ENCODE measurements at regions not wholly inside any gene's neighbourhood (a gene's known extent, or its start where the extent isn't known, plus 50 kb on each side); places are given as distances from the start of the nearest gene placed in this dataset.

- no peaks in the 10 kb centered on the region for H3K27me3 ChIP-seq (replicated peaks in 2 of 5; ENCODE audit: control insufficient read depth in 4 of 5, insufficient read depth in 5 of 5, low read length in 4 of 5)
- H3K27ac ChIP-seq (ENCODE audit: insufficient read depth in 1 of 2, low read depth in 1 of 2, low read length in 2 of 2, poor library complexity in 1 of 2, severe bottlenecking in 2 of 2): no peak overlapping the region
- DNase-seq: no peak
- no peak overlapping the region for H3K4me3 ChIP-seq (ENCODE audit: control insufficient read depth in 1 of 7, extremely low read depth in 1 of 7, insufficient read depth in 4 of 7, low read depth in 2 of 7, low read length in 6 of 7)
- POLR2A ChIA-PET: no interaction called here
- CTCF ChIA-PET: no interaction called here
- H3K36me3 ChIP-seq (ENCODE audit: control insufficient read depth in 4 of 4, insufficient read depth in 4 of 4, low read length in 3 of 4): no peaks in the 10 kb centered on the region
- 89% methylated on average over 3 of the region's 4 CpGs for WGBS (ENCODE audit: insufficient coverage)
- H3K9me3 ChIP-seq (ENCODE audit: control extremely low read depth in 1 of 5, control insufficient read depth in 4 of 5, insufficient read depth in 2 of 5, low read depth in 1 of 5, low read length in 4 of 5): no peaks in the 10 kb centered on the region
- H3K4me1 ChIP-seq (ENCODE audit: control extremely low read depth in 1 of 4, control insufficient read depth in 4 of 4, insufficient read depth in 4 of 4, low read length in 3 of 4): peaks cover 0 to 3% (median 0%) of the 10 kb centered on the region in 4 experiments
Measured at GRCh38 chr2:45275242-45275805, 266.1 kb upstream of the SIX2 start.

GRCh38 chr2:45274250-45274926 lies 265.1 kb upstream of the SIX2 start:
- Histone ChIP-seq H3K4me3 (ENCODE audit: control insufficient read depth in 1 of 7, extremely low read depth in 1 of 7, insufficient read depth in 4 of 7, low read depth in 2 of 7, low read length in 6 of 7) (no peak overlapping the region), H3K4me1 (ENCODE audit: control extremely low read depth in 1 of 4, control insufficient read depth in 4 of 4, insufficient read depth in 4 of 4, low read length in 3 of 4) (peaks cover 0 to 3% (median 0%) of the 10 kb centered on the region in 4 experiments), H3K36me3 (ENCODE audit: control insufficient read depth in 4 of 4, insufficient read depth in 4 of 4, low read length in 3 of 4) (no peaks in the 10 kb centered on the region), H3K9me3 (ENCODE audit: control extremely low read depth in 1 of 5, control insufficient read depth in 4 of 5, insufficient read depth in 2 of 5, low read depth in 1 of 5, low read length in 4 of 5) (no peaks in the 10 kb centered on the region), H3K27me3 (replicated peaks in 2 of 5; ENCODE audit: control insufficient read depth in 4 of 5, insufficient read depth in 5 of 5, low read length in 4 of 5) (no peaks in the 10 kb centered on the region), H3K27ac (ENCODE audit: insufficient read depth in 1 of 2, low read depth in 1 of 2, low read length in 2 of 2, poor library complexity in 1 of 2, severe bottlenecking in 2 of 2) (no peak overlapping the region)
- WGBS (ENCODE audit: insufficient coverage): 98% methylated on average over 8 of the region's 8 CpGs
- POLR2A ChIA-PET: no interaction called here
- CTCF ChIA-PET: interaction anchor here (1.1 kb wide), 1 partner anchor 11 kb away, joined by 3 read pairs; no protein-coding TSS in a partner anchor
- no peak for DNase-seq

- ChIA-PET CTCF (interaction anchor here (1.1 kb wide), 1 partner anchor 10 kb away, joined by 3 read pairs; no protein-coding TSS in a partner anchor), POLR2A (no interaction called here)
- no peaks in the 10 kb centered on the region for H3K27me3 ChIP-seq (replicated peaks in 2 of 5; ENCODE audit: control insufficient read depth in 4 of 5, insufficient read depth in 5 of 5, low read length in 4 of 5)
- WGBS (ENCODE audit: insufficient coverage): 100% methylated on average over 1 of the region's 3 CpGs
- no peak overlapping the region for H3K4me3 ChIP-seq (ENCODE audit: control insufficient read depth in 1 of 7, extremely low read depth in 1 of 7, insufficient read depth in 4 of 7, low read depth in 2 of 7, low read length in 6 of 7)
- no peaks in the 10 kb centered on the region for H3K9me3 ChIP-seq (ENCODE audit: control extremely low read depth in 1 of 5, control insufficient read depth in 4 of 5, insufficient read depth in 2 of 5, low read depth in 1 of 5, low read length in 4 of 5)
- no peak overlapping the region for H3K27ac ChIP-seq (ENCODE audit: insufficient read depth in 1 of 2, low read depth in 1 of 2, low read length in 2 of 2, poor library complexity in 1 of 2, severe bottlenecking in 2 of 2)
- DNase-seq: no peak
- peaks cover 0 to 3% (median 0%) of the 10 kb centered on the region in 4 experiments for H3K4me1 ChIP-seq (ENCODE audit: control extremely low read depth in 1 of 4, control insufficient read depth in 4 of 4, insufficient read depth in 4 of 4, low read length in 3 of 4)
- H3K36me3 ChIP-seq (ENCODE audit: control insufficient read depth in 4 of 4, insufficient read depth in 4 of 4, low read length in 3 of 4): no peaks in the 10 kb centered on the region
Measured at GRCh38 chr2:45273412-45274249, 264.4 kb upstream of the SIX2 start.

- Histone ChIP-seq H3K4me1 (ENCODE audit: control extremely low read depth in 1 of 4, control insufficient read depth in 4 of 4, insufficient read depth in 4 of 4, low read length in 3 of 4) (peaks cover 0 to 3% (median 0%) of the 10 kb centered on the region in 4 experiments), H3K9me3 (ENCODE audit: control extremely low read depth in 1 of 5, control insufficient read depth in 4 of 5, insufficient read depth in 2 of 5, low read depth in 1 of 5, low read length in 4 of 5) (no peaks in the 10 kb centered on the region), H3K36me3 (ENCODE audit: control insufficient read depth in 4 of 4, insufficient read depth in 4 of 4, low read length in 3 of 4) (no peaks in the 10 kb centered on the region), H3K4me3 (ENCODE audit: control insufficient read depth in 1 of 7, extremely low read depth in 1 of 7, insufficient read depth in 4 of 7, low read depth in 2 of 7, low read length in 6 of 7) (no peak overlapping the region), H3K27ac (ENCODE audit: insufficient read depth in 1 of 2, low read depth in 1 of 2, low read length in 2 of 2, poor library complexity in 1 of 2, severe bottlenecking in 2 of 2) (no peak overlapping the region), H3K27me3 (replicated peaks in 2 of 5; ENCODE audit: control insufficient read depth in 4 of 5, insufficient read depth in 5 of 5, low read length in 4 of 5) (no peaks in the 10 kb centered on the region)
- 100% methylated on average over 1 of the region's 2 CpGs for WGBS (ENCODE audit: insufficient coverage)
- CTCF ChIA-PET: no interaction called here
- POLR2A ChIA-PET: no interaction called here
- DNase-seq: no peak
Measured at GRCh38 chr2:45272549-45273265, 263.5 kb upstream of the SIX2 start.

GRCh38 chr2:45269149-45269793 lies 260.0 kb upstream of the SIX2 start:
- CTCF ChIA-PET: no interaction called here

GRCh38 chr2:45268631-45269030 lies 259.4 kb upstream of the SIX2 start:
- WGBS (ENCODE audit: insufficient coverage): 95% methylated on average over 3 of the region's 3 CpGs
- Histone ChIP-seq H3K4me3 (ENCODE audit: control insufficient read depth in 1 of 7, extremely low read depth in 1 of 7, insufficient read depth in 4 of 7, low read depth in 2 of 7, low read length in 6 of 7) (no peak overlapping the region), H3K27ac (ENCODE audit: insufficient read depth in 1 of 2, low read depth in 1 of 2, low read length in 2 of 2, poor library complexity in 1 of 2, severe bottlenecking in 2 of 2) (no peak overlapping the region), H3K27me3 (replicated peaks in 2 of 5; ENCODE audit: control insufficient read depth in 4 of 5, insufficient read depth in 5 of 5, low read length in 4 of 5) (no peaks in the 10 kb centered on the region), H3K9me3 (ENCODE audit: control extremely low read depth in 1 of 5, control insufficient read depth in 4 of 5, insufficient read depth in 2 of 5, low read depth in 1 of 5, low read length in 4 of 5) (peaks cover 0 to 1% (median 0%) of the 10 kb centered on the region in 5 experiments), H3K4me1 (ENCODE audit: control extremely low read depth in 1 of 4, control insufficient read depth in 4 of 4, insufficient read depth in 4 of 4, low read length in 3 of 4) (peaks cover 0 to 8% (median under 1%) of the 10 kb centered on the region in 4 experiments), H3K36me3 (ENCODE audit: control insufficient read depth in 4 of 4, insufficient read depth in 4 of 4, low read length in 3 of 4) (no peaks in the 10 kb centered on the region)
- no peak for DNase-seq
- ChIA-PET CTCF (no interaction called here), POLR2A (interaction anchor here (0.7 kb wide), 1 partner anchor 574 kb away, joined by 3 read pairs; no protein-coding TSS in a partner anchor)

More at GRCh38 chr2:45269149-45269793, 260.0 kb upstream of the SIX2 start:
- Histone ChIP-seq H3K9me3 (ENCODE audit: control extremely low read depth in 1 of 5, control insufficient read depth in 4 of 5, insufficient read depth in 2 of 5, low read depth in 1 of 5, low read length in 4 of 5) (peaks cover 0 to 1% (median 0%) of the 10 kb centered on the region in 5 experiments), H3K27me3 (replicated peaks in 2 of 5; ENCODE audit: control insufficient read depth in 4 of 5, insufficient read depth in 5 of 5, low read length in 4 of 5) (no peaks in the 10 kb centered on the region), H3K4me1 (ENCODE audit: control extremely low read depth in 1 of 4, control insufficient read depth in 4 of 4, insufficient read depth in 4 of 4, low read length in 3 of 4) (peaks cover 0 to 3% (median 0%) of the 10 kb centered on the region in 4 experiments), H3K36me3 (ENCODE audit: control insufficient read depth in 4 of 4, insufficient read depth in 4 of 4, low read length in 3 of 4) (no peaks in the 10 kb centered on the region), H3K4me3 (ENCODE audit: control insufficient read depth in 1 of 7, extremely low read depth in 1 of 7, insufficient read depth in 4 of 7, low read depth in 2 of 7, low read length in 6 of 7) (no peak overlapping the region), H3K27ac (ENCODE audit: insufficient read depth in 1 of 2, low read depth in 1 of 2, low read length in 2 of 2, poor library complexity in 1 of 2, severe bottlenecking in 2 of 2) (no peak overlapping the region)
- 92% methylated on average over 4 of the region's 7 CpGs for WGBS (ENCODE audit: insufficient coverage)
- POLR2A ChIA-PET: no interaction called here
- DNase-seq: no peak
